WTC11 (cell line): ENCODE measurements at regions not wholly inside any gene's neighbourhood (a gene's known extent, or its start where the extent isn't known, plus 50 kb on each side); places are given as distances from the start of the nearest gene placed in this dataset.

ENCODE experiments used
- ATAC-seq: fragments of 200-7000 bp; cut with Tn5 transposase; 2 replicates; pipeline ENCODE4 v1.10.0; 2021; ENCODE audit warnings: mild to moderate bottlenecking, moderate library complexity
- CTCF ChIA-PET: fragments of 300-600 bp; sonication (Branson Sonifier 250); formaldehyde crosslinking; loops from one replicate; lab custom pipeline; 2021; ENCODE audit warnings: antibody characterized with exemption; lab: Charles Lee
- POLR2A ChIA-PET: fragments of 350-600 bp; sonication (Branson Sonifier 250); formaldehyde crosslinking; loops from one replicate; lab custom pipeline; 2021; ENCODE audit warnings: antibody characterized with exemption; lab: Charles Lee
- DNase-seq: peaks from one replicate; pipeline ENCODE4 v3.0.0; 2021; ENCODE audit warnings: low spot score
- H3K27ac Mint-ChIP-seq: 2 replicates; pipeline ENCODE4 v1.8.0; 2021; ENCODE audit warnings: mixed read lengths
- H3K27me3 Mint-ChIP-seq: 2 replicates; pipeline ENCODE4 v1.8.0; 2021; ENCODE audit warnings: low read depth, mild to moderate bottlenecking, moderate library complexity, mixed read lengths
- H3K36me3 Mint-ChIP-seq: 2 replicates; pipeline ENCODE4 v1.8.0; 2021; ENCODE audit warnings: mixed read lengths
- H3K4me1 Mint-ChIP-seq: 2 replicates; pipeline ENCODE4 v1.8.0; 2022; ENCODE audit warnings: mixed read lengths
- H3K4me3 Mint-ChIP-seq: 2 replicates; pipeline ENCODE4 v1.8.0; 2021; ENCODE audit warnings: mild to moderate bottlenecking, moderate library complexity, mixed read lengths
- H3K9me3 Mint-ChIP-seq: 2 replicates; pipeline ENCODE4 v1.8.0; 2021; ENCODE audit warnings: mixed read lengths
- ARID4B ChIP-seq: sonication (generic); formaldehyde crosslinking; IDR thresholded peaks from 2 replicates; pipeline ENCODE4 v1.8.0; 2023; ENCODE audit warnings: missing genetic modification reagents, mild to moderate bottlenecking, borderline replicate concordance
- CDX4 ChIP-seq: fragments of 250-450 bp; sonication (Bioruptor Pico); IDR thresholded peaks from 2 replicates; pipeline ENCODE4 v1.9.0; 2021; ENCODE audit warnings: moderate library complexity, mild to moderate bottlenecking, inconsistent platforms, borderline replicate concordance
- CTCF ChIP-seq: fragments of 200-600 bp; IDR thresholded peaks from 2 replicates; pipeline ENCODE4 v1.8.0; 2022; ENCODE audit warnings: antibody characterized with exemption
- E2F1 ChIP-seq: sonication (generic); formaldehyde crosslinking; IDR thresholded peaks from 2 replicates; pipeline ENCODE4 v1.8.0; 2022; ENCODE audit warnings: mild to moderate bottlenecking, missing genetic modification reagents
- ELF4 ChIP-seq: sonication (generic); formaldehyde crosslinking; IDR thresholded peaks from 2 replicates; pipeline ENCODE4 v1.8.1; 2022; ENCODE audit warnings: low read depth, mild to moderate bottlenecking, moderate library complexity, missing genetic modification reagents
- ERG ChIP-seq: fragments of 250-450 bp; sonication (Bioruptor Pico); IDR thresholded peaks from 2 replicates; pipeline ENCODE4 v1.8.0; 2021; ENCODE audit warnings: mild to moderate bottlenecking
- GRHL2 ChIP-seq: fragments of 250-450 bp; sonication (Bioruptor Pico); IDR thresholded peaks from 2 replicates; pipeline ENCODE4 v1.8.0; 2022; ENCODE audit warnings: mild to moderate bottlenecking, moderate library complexity; ENCODE audit not compliant: insufficient replicate concordance, severe bottlenecking
- IRF1 ChIP-seq: sonication (generic); formaldehyde crosslinking; IDR thresholded peaks from 2 replicates; pipeline ENCODE4 v1.8.0; 2023; ENCODE audit warnings: missing genetic modification reagents
- MYBL2 ChIP-seq: sonication (generic); formaldehyde crosslinking; IDR thresholded peaks from 2 replicates; pipeline ENCODE4 v1.8.1; 2023; ENCODE audit warnings: mild to moderate bottlenecking, moderate library complexity, missing genetic modification reagents
- RORB ChIP-seq: fragments of 250-450 bp; sonication (Bioruptor Pico); IDR thresholded peaks from 2 replicates; pipeline ENCODE4 v1.9.0; 2021; ENCODE audit warnings: mild to moderate bottlenecking
- SOX15 ChIP-seq: fragments of 250-450 bp; sonication (Bioruptor Pico); IDR thresholded peaks from 2 replicates; pipeline ENCODE4 v1.9.0; 2021; ENCODE audit warnings: mild to moderate bottlenecking
- USF1 ChIP-seq: sonication (generic); formaldehyde crosslinking; IDR thresholded peaks from 2 replicates; pipeline ENCODE4 v1.8.0; 2022; ENCODE audit warnings: mild to moderate bottlenecking, missing genetic modification reagents
- ZBTB21 ChIP-seq: sonication (generic); formaldehyde crosslinking; IDR thresholded peaks from 2 replicates; pipeline ENCODE4 v1.8.1; 2023; ENCODE audit warnings: mild to moderate bottlenecking, missing genetic modification reagents, borderline replicate concordance
- ZNF121 ChIP-seq: sonication (generic); formaldehyde crosslinking; IDR thresholded peaks from 2 replicates; pipeline ENCODE4 v1.8.0; 2023; ENCODE audit warnings: missing genetic modification reagents
- ZNF423 ChIP-seq: fragments of 250-450 bp; sonication (Bioruptor Pico); IDR thresholded peaks from 2 replicates; pipeline ENCODE4 v2.1.2; 2022; ENCODE audit warnings: mild to moderate bottlenecking, moderate library complexity

- POLR2A ChIA-PET = no interaction called here
These were observed 75.1 kb upstream of the SRRM3 start for GRCh38 chr7:76126632-76127031.

GRCh38 chr7:76129366-76129765 is 72.3 kb upstream of the SRRM3 start:
- Mint-ChIP-seq H3K36me3 (no peaks in the 10 kb centered on the region), H3K27me3 (no peaks in the 10 kb centered on the region)
- POLR2A ChIA-PET = no interaction called here

More at GRCh38 chr7:76126632-76127031, 75.1 kb upstream of the SRRM3 start:
- no peaks in the 10 kb centered on the region for H3K9me3 Mint-ChIP-seq
- H3K36me3 Mint-ChIP-seq = no peaks in the 10 kb centered on the region
- no peaks in the 10 kb centered on the region for H3K4me1 Mint-ChIP-seq
- DNase-seq (no peak), ATAC-seq (no peak)
- no peak overlapping the region for H3K27ac Mint-ChIP-seq
- no peaks in the 10 kb centered on the region for H3K27me3 Mint-ChIP-seq
- TF ChIP-seq ZBTB21 (CRISPR knock-in tag) = no peak
- no peak for TF ChIP-seq ARID4B (CRISPR knock-in tag)
- TF ChIP-seq MYBL2 (CRISPR knock-in tag) = no peak
- no peak for TF ChIP-seq ZNF121 (CRISPR knock-in tag)
- no peak for TF ChIP-seq RORB (CRISPR knock-in tag)
- TF ChIP-seq SOX15 = no peak
- no peak for TF ChIP-seq ZNF423 (CRISPR knock-in tag)
- TF ChIP-seq E2F1 = no peak
- CTCF ChIA-PET = interaction anchor here (1.0 kb wide), 1 partner anchor 58 kb away, joined by 3 read pairs; no protein-coding TSS in a partner anchor
- no peak overlapping the region for H3K4me3 Mint-ChIP-seq

GRCh38 chr7:76129836-76130235 is 71.9 kb upstream of the SRRM3 start:
- no peak overlapping the region for H3K27ac Mint-ChIP-seq

More at GRCh38 chr7:76129366-76129765, 72.3 kb upstream of the SRRM3 start:
- CTCF ChIA-PET = interaction anchor here (0.8 to 2.1 kb wide), 3 partner anchors 55 to 73 kb away, joined by 3 to 11 read pairs (median 7); no protein-coding TSS in a partner anchor
- H3K4me1 Mint-ChIP-seq = no peaks in the 10 kb centered on the region
- TF ChIP-seq ELF4 (CRISPR knock-in tag) = no peak
- TF ChIP-seq USF1 (CRISPR knock-in tag) = no peak
- ATAC-seq (no peak), DNase-seq (no peak)
- no peak overlapping the region for H3K27ac Mint-ChIP-seq
- no peaks in the 10 kb centered on the region for H3K9me3 Mint-ChIP-seq
- H3K4me3 Mint-ChIP-seq = no peak overlapping the region

More at GRCh38 chr7:76129836-76130235, 71.9 kb upstream of the SRRM3 start:
- ATAC-seq (no peak), DNase-seq (no peak)
- POLR2A ChIA-PET = no interaction called here
- no peaks in the 10 kb centered on the region for H3K9me3 Mint-ChIP-seq
- no peaks in the 10 kb centered on the region for H3K27me3 Mint-ChIP-seq
- H3K36me3 Mint-ChIP-seq = no peaks in the 10 kb centered on the region
- CTCF ChIA-PET = interaction anchor here (0.8 to 2.1 kb wide), 3 partner anchors 56 to 73 kb away, joined by 3 to 11 read pairs (median 7); no protein-coding TSS in a partner anchor
- no peak overlapping the region for H3K4me3 Mint-ChIP-seq
- H3K4me1 Mint-ChIP-seq = no peaks in the 10 kb centered on the region
- no peak for TF ChIP-seq CDX4 (CRISPR knock-in tag)
- no peak for TF ChIP-seq GRHL2 (CRISPR knock-in tag)
- TF ChIP-seq IRF1 (CRISPR knock-in tag) = no peak
- no peak for TF ChIP-seq ERG (CRISPR knock-in tag)
- TF ChIP-seq CTCF = no peak
